Activated CD4-positive, alpha-beta T cell treated with anti-CD3 and anti-CD28 coated beads, Interleukin-2, amount 50 U/mL, for 4 hours (primary cell): ENCODE measurements at regions not wholly inside any gene's neighbourhood (a gene's known extent, or its start where the extent isn't known, plus 50 kb on each side); places are given as distances from the start of the nearest gene placed in this dataset.
"Not testable (repeated sequence)": the region's sequence is repeated elsewhere in the genome, so short reads cannot be mapped to it uniquely, and the experiment has no call there.

Experiments
- DNase-seq, 2 experiments: peaks; one replicate each; pipeline ENCODE4 v3.0.0-alpha.2; 2020

- DNase-seq, result no peak
Observed at GRCh38 chr7:50915621-50916020, 132.9 kb upstream of the GRB10 start.

GRCh38 chr7:50914460-50914859 is 131.8 kb upstream of the GRB10 start:
- no peak for DNase-seq

- DNase-seq, result no peak
Observed at GRCh38 chr7:50908628-50909290, 126.1 kb upstream of the GRB10 start.

- DNase-seq, result not testable (repeated sequence)
Observed at GRCh38 chr7:50898604-50899477, 116.1 kb upstream of the GRB10 start.

- DNase-seq, result not testable (repeated sequence)
Observed at GRCh38 chr7:50887061-50887460, 104.4 kb upstream of the GRB10 start.

GRCh38 chr7:50872437-50872836 is 89.7 kb upstream of the GRB10 start:
- DNase-seq, result no peak

- DNase-seq, result no peak
Observed at GRCh38 chr7:50869108-50869725, 86.5 kb upstream of the GRB10 start.

GRCh38 chr7:50868426-50869100 is 85.9 kb upstream of the GRB10 start:
- DNase-seq, result no peak

GRCh38 chr7:50867034-50867356 is 84.3 kb upstream of the GRB10 start:
- no peak for DNase-seq

GRCh38 chr7:50866343-50867033 is 83.8 kb upstream of the GRB10 start:
- DNase-seq, result no peak

- DNase-seq, result no peak
Observed at GRCh38 chr7:50865450-50865849, 82.8 kb upstream of the GRB10 start.

GRCh38 chr7:50864694-50865093 is 82.0 kb upstream of the GRB10 start:
- DNase-seq, result no peak

- DNase-seq, result no peak
Observed at GRCh38 chr7:50863053-50863452, 80.4 kb upstream of the GRB10 start.

GRCh38 chr7:50862302-50862701 is 79.6 kb upstream of the GRB10 start:
- no peak for DNase-seq

- no peak for DNase-seq
Observed at GRCh38 chr7:50860598-50860997, 77.9 kb upstream of the GRB10 start.

- no peak for DNase-seq
Observed at GRCh38 chr7:50860174-50860573, 77.5 kb upstream of the GRB10 start.

- DNase-seq, result no peak
Observed at GRCh38 chr7:50858528-50859245, 76.0 kb upstream of the GRB10 start.

GRCh38 chr7:50857804-50858489 is 75.3 kb upstream of the GRB10 start:
- DNase-seq, result no peak

GRCh38 chr7:50856806-50857205 is 74.1 kb upstream of the GRB10 start:
- no peak for DNase-seq

GRCh38 chr7:50856231-50856630 is 73.5 kb upstream of the GRB10 start:
- DNase-seq, result no peak

GRCh38 chr7:50855526-50855925 is 72.8 kb upstream of the GRB10 start:
- no peak for DNase-seq

- DNase-seq, result no peak
Observed at GRCh38 chr7:50854831-50855230, 72.1 kb upstream of the GRB10 start.
